ENCODE measurements at regions not wholly inside any gene's neighbourhood (a gene's known extent, or its start where the extent isn't known, plus 50 kb on each side); places are given as distances from the start of the nearest gene placed in this dataset.

DNA sequence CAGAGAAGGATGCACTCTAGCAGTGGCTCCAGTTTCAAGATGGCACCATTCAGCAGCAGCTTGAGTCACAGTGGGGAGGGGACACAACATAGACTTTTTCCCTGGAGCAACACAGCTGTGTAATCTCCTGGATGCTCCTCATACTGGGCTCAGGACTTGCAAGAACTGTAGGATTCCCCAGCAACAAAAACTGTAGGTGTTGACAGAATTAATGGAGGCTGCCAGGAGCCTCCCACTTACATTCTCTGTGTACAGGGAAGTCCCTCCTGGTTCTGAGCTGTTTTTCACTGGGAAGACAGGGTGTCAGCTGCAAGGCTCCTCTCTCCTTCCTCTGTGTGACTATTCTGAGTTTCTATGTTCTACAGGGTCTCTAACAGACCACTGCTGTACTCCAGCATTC lies 217.9 kb downstream of the KIF21A start:
- DNase-seq (ENCODE audit: low spot score) = no peak

DNA sequence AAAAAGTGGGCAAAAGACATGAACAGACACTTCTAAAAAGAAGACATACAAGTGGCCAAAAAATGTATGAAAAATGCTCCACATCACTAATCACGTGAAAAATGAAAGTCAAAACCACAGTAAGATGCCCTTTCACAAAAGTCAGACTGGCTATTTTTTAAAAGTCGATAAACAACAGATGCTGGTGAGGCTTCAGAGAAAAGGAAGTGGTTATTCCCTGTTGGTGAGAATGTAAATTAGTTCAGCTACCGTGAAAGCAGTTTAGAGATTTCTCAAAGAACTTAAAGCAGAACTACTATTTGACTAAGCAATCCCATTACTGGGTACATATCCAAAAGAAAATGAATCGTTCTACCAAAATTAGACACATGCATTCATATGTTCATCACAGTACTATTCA lies 237.0 kb downstream of the KIF21A start:
- no peak for DNase-seq (ENCODE audit: low spot score)
- no peak overlapping the region for H3K4me3 ChIP-seq
- no peak overlapping the region for H3K27ac ChIP-seq
- TF ChIP-seq, protein P1, sequence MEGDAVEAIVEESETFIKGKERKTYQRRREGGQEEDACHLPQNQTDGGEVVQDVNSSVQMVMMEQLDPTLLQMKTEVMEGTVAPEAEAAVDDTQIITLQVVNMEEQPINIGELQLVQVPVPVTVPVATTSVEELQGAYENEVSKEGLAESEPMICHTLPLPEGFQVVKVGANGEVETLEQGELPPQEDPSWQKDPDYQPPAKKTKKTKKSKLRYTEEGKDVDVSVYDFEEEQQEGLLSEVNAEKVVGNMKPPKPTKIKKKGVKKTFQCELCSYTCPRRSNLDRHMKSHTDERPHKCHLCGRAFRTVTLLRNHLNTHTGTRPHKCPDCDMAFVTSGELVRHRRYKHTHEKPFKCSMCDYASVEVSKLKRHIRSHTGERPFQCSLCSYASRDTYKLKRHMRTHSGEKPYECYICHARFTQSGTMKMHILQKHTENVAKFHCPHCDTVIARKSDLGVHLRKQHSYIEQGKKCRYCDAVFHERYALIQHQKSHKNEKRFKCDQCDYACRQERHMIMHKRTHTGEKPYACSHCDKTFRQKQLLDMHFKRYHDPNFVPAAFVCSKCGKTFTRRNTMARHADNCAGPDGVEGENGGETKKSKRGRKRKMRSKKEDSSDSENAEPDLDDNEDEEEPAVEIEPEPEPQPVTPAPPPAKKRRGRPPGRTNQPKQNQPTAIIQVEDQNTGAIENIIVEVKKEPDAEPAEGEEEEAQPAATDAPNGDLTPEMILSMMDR (IDR thresholded peaks at IDR 0.05) = no peak

More for the DNA sequence above, 217.9 kb downstream of the KIF21A start:
- TF ChIP-seq, protein P1 (IDR thresholded peaks at IDR 0.05) = no peak
- Histone ChIP-seq H3K27ac (no peak overlapping the region), H3K4me3 (no peak overlapping the region)

GRCh38 chr12:39199351-39199750 lies 243.6 kb downstream of the KIF21A start:
- no peak for DNase-seq (ENCODE audit: low spot score)
- H3K27ac ChIP-seq = no peak overlapping the region
- no peak overlapping the region for H3K4me3 ChIP-seq
- TF ChIP-seq, protein P1 (IDR thresholded peaks at IDR 0.05) = no peak

- Histone ChIP-seq H3K4me3 (no peak overlapping the region), H3K27ac (no peak overlapping the region)
- no peak for DNase-seq (ENCODE audit: low spot score)
- TF ChIP-seq, protein P1 (IDR thresholded peaks at IDR 0.05) = no peak
Observed at GRCh38 chr12:39188689-39189088, 254.2 kb downstream of the KIF21A start.

DNA sequence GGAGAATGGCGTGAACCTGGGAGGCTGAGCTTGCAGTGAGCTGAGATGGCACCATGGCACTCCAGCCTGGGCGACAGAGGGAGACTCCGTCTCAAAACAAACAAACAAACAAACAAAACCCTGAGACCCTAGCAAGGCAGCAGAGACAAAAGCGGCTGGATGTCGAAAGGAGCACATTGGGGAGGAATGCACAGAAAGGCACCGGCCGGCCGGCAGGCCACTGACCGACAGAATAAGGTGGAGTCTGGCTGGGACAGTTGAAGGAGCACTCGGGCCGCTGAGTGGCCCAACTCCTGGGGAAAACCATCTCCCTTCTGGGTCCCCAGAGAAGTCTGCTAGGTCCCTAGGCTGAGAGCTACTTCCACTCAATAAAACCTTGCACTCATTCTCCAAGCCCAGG lies 256.2 kb downstream of the KIF21A start:
- TF ChIP-seq, protein P1 (IDR thresholded peaks at IDR 0.05) = no peak
- no peak overlapping the region for H3K4me3 ChIP-seq
- no peak overlapping the region for H3K27ac ChIP-seq
- no peak for DNase-seq (ENCODE audit: low spot score)

GRCh38 chr12:39178837-39179236 lies 264.1 kb downstream of the KIF21A start:
- Histone ChIP-seq H3K4me3 (no peak overlapping the region), H3K27ac (no peak overlapping the region)
- no peak for DNase-seq (ENCODE audit: low spot score)
- TF ChIP-seq, protein P1 (IDR thresholded peaks at IDR 0.05) = no peak

GRCh38 chr12:39176356-39176755 lies 266.6 kb downstream of the KIF21A start:
- TF ChIP-seq, protein P1 (IDR thresholded peaks at IDR 0.05) = no peak
- Histone ChIP-seq H3K27ac (no peak overlapping the region), H3K4me3 (no peak overlapping the region)
- no peak for DNase-seq (ENCODE audit: low spot score)
